Right atrium auricular region (tissue), 2 donors: ENCODE measurements at regions not wholly inside any gene's neighbourhood (a gene's known extent, or its start where the extent isn't known, plus 50 kb on each side); places are given as distances from the start of the nearest gene placed in this dataset.

Source experiments
- DNase-seq: peaks from one replicate; pipeline ENCODE4 v3.0.0-alpha.2; 2019; ENCODE audit warnings: low spot score
- H3K27ac ChIP-seq, 2 donors: fragments of 200-600 bp; sonication (generic); 1 replicate in 1 of 2; 2 replicates in 1 of 2; pipeline ENCODE4 v1.5.1; 2016 to 2019
- H3K27me3 ChIP-seq, 2 donors: fragments of 200-600 bp; sonication (generic); one replicate each; pipeline versions ENCODE4 v1.5.1 to v1.6.0; 2017 to 2019
- H3K36me3 ChIP-seq: fragments of 200-600 bp; sonication (generic); one replicate; pipeline ENCODE4 v1.5.1; 2016
- H3K4me1 ChIP-seq, 2 donors: fragments of 200-600 bp; sonication (generic); one replicate each; pipeline versions ENCODE4 v1.5.1 to v1.6.0; 2017 to 2019
- H3K4me3 ChIP-seq, 2 donors: fragments of 200-600 bp; sonication (generic); 1 replicate in 1 of 2; 2 replicates in 1 of 2; pipeline ENCODE4 v1.5.1; 2017 to 2019; ENCODE audit warnings: mild to moderate bottlenecking in 1 of 2, moderate library complexity in 1 of 2
- H3K9me3 ChIP-seq, 2 donors: fragments of 200-600 bp; sonication (generic); one replicate each; pipeline ENCODE4 v1.5.1; 2019
- TF ChIP-seq, protein P1 (sequence below), 2 donors: fragments of 200-600 bp; sonication (generic); IDR thresholded peaks; one replicate each; pipeline ENCODE4 v1.5.1; 2019; ENCODE audit warnings: antibody characterized with exemption in 2 of 2

GRCh38 chr11:103584021-103584420, 452.4 kb upstream of the DDI1 start:
- DNase-seq, result no peak
- H3K27ac ChIP-seq, result no peak overlapping the region
- TF ChIP-seq, protein P1, sequence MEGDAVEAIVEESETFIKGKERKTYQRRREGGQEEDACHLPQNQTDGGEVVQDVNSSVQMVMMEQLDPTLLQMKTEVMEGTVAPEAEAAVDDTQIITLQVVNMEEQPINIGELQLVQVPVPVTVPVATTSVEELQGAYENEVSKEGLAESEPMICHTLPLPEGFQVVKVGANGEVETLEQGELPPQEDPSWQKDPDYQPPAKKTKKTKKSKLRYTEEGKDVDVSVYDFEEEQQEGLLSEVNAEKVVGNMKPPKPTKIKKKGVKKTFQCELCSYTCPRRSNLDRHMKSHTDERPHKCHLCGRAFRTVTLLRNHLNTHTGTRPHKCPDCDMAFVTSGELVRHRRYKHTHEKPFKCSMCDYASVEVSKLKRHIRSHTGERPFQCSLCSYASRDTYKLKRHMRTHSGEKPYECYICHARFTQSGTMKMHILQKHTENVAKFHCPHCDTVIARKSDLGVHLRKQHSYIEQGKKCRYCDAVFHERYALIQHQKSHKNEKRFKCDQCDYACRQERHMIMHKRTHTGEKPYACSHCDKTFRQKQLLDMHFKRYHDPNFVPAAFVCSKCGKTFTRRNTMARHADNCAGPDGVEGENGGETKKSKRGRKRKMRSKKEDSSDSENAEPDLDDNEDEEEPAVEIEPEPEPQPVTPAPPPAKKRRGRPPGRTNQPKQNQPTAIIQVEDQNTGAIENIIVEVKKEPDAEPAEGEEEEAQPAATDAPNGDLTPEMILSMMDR (IDR thresholded peaks at IDR 0.05), result no peak
- no peaks in the 10 kb centered on the region for H3K9me3 ChIP-seq
- no peaks in the 10 kb centered on the region for H3K27me3 ChIP-seq
- H3K36me3 ChIP-seq, result no peaks in the 10 kb centered on the region
- H3K4me3 ChIP-seq, result no peak overlapping the region
- no peaks in the 10 kb centered on the region for H3K4me1 ChIP-seq

DNA sequence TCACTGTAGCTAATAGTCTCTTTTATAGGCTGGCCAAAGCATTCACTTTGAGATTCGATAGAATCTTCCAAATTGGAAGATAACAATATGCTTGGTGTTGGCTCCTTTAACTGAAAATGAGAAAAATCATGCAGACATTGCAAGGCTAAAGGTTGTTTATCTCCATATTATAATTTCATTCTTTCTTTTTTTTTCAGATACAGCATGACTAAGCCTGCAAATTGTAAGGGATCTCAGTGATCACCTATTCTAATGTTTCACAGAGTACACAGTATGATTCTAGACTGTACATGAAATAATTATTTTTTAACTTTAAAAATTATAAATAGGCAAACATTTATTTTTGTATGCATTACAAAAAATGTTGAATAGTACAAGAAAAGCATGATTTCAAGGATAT, 451.7 kb upstream of the DDI1 start:
- TF ChIP-seq, protein P1 (IDR thresholded peaks at IDR 0.05), result no peak
- Histone ChIP-seq H3K4me3 (no peak overlapping the region), H3K27me3 (no peaks in the 10 kb centered on the region), H3K36me3 (no peaks in the 10 kb centered on the region), H3K27ac (no peak overlapping the region), H3K4me1 (no peaks in the 10 kb centered on the region), H3K9me3 (no peaks in the 10 kb centered on the region)
- DNase-seq, result no peak

DNA sequence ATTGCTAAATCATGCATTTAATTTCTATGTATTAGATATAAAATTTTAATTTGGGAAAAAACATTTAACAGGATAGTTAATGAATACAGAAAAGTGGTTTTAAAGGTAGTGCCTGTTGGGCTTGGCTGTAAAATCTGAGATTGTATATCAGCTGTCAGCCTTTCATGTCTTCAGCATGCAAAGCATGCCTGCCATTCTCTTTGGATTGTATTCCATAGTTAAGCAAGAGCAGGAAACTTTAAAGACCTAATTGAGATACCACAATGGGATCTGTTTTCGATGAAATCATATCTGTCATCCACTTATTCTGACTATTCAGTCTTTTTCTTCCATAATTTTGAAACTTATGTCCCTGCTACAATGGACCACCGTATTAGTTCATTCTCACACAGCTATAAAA, 451.0 kb upstream of the DDI1 start:
- no peaks in the 10 kb centered on the region for H3K4me1 ChIP-seq
- no peaks in the 10 kb centered on the region for H3K36me3 ChIP-seq
- no peaks in the 10 kb centered on the region for H3K27me3 ChIP-seq
- H3K9me3 ChIP-seq, result no peaks in the 10 kb centered on the region
- no peak overlapping the region for H3K4me3 ChIP-seq
- DNase-seq, result no peak
- no peak overlapping the region for H3K27ac ChIP-seq
- TF ChIP-seq, protein P1 (IDR thresholded peaks at IDR 0.05), result no peak

DNA sequence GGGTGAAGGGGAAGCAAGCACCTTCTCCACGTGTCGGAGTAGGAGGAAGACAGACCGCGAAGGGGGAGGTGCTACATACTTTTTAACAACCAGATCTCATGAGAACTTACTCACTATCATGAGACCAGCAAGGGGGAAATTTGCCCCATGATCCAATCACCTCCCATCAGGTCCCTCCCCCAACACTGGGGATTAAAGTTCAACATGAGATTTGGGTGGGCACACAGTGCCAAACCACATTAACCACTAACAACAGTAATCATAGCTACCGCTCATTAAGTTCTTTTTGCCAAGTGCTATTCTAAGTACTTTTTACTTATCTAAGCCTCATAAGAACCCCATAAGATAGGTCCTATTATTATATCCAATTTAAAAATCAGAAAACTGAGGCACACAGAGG, 450.5 kb upstream of the DDI1 start:
- H3K4me3 ChIP-seq, result no peak overlapping the region
- H3K4me1 ChIP-seq, result no peaks in the 10 kb centered on the region
- H3K36me3 ChIP-seq, result no peaks in the 10 kb centered on the region
- H3K27ac ChIP-seq, result no peak overlapping the region
- DNase-seq, result no peak
- no peaks in the 10 kb centered on the region for H3K9me3 ChIP-seq
- no peaks in the 10 kb centered on the region for H3K27me3 ChIP-seq
- TF ChIP-seq, protein P1 (IDR thresholded peaks at IDR 0.05), result no peak

DNA sequence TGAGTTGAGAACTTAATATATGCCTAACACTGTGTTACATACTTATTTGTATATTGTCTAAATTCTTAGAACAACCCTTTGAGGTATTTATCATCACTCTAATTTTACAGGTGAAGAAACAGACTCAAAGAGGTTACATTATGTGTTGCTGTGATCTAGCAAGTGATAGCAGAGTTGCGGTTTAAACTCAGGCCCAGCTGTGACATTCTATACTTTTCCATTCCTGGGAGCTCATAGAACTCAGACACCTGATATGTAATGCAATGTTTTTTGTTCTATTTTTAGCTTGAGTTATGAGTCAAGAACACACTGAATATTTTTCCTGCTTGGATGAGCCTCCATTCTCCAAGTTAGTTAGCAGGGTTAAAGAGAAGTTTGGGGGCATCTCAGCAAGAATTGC, 449.7 kb upstream of the DDI1 start:
- Histone ChIP-seq H3K27me3 (no peaks in the 10 kb centered on the region), H3K4me3 (no peak overlapping the region), H3K9me3 (no peaks in the 10 kb centered on the region), H3K27ac (no peak overlapping the region), H3K36me3 (no peaks in the 10 kb centered on the region), H3K4me1 (no peaks in the 10 kb centered on the region)
- DNase-seq, result no peak
- TF ChIP-seq, protein P1 (IDR thresholded peaks at IDR 0.05), result no peak

- Histone ChIP-seq H3K9me3 (no peaks in the 10 kb centered on the region), H3K4me1 (no peaks in the 10 kb centered on the region), H3K36me3 (no peaks in the 10 kb centered on the region), H3K27me3 (no peaks in the 10 kb centered on the region), H3K27ac (no peak overlapping the region), H3K4me3 (no peak overlapping the region)
- TF ChIP-seq, protein P1 (IDR thresholded peaks at IDR 0.05), result no peak
- DNase-seq, result no peak
Measured at GRCh38 chr11:103587901-103588788, 448.3 kb upstream of the DDI1 start.
